A673 (cell line): ENCODE measurements at regions not wholly inside any gene's neighbourhood (a gene's known extent, or its start where the extent isn't known, plus 50 kb on each side); places are given as distances from the start of the nearest gene placed in this dataset.

Experiments used
- EZH2 ChIP-seq: fragments of 200-600 bp; sonication (generic); IDR thresholded peaks from 2 replicates; pipeline ENCODE4 v1.6.1; 2017; ENCODE audit warnings: borderline replicate concordance, low read depth, mild to moderate bottlenecking, mixed read lengths, antibody characterized with exemption, low read length; ENCODE audit not compliant: poor library complexity, severe bottlenecking
- TF ChIP-seq, protein P1 (sequence below): fragments of 300-800, 200-600 bp; sonication (generic); conservative IDR thresholded peaks from 2 replicates; pipeline ENCODE4 v1.5.1; 2017; ENCODE audit warnings: low read depth, mild to moderate bottlenecking, antibody characterized with exemption, low read length, moderate library complexity, mixed read lengths

DNA sequence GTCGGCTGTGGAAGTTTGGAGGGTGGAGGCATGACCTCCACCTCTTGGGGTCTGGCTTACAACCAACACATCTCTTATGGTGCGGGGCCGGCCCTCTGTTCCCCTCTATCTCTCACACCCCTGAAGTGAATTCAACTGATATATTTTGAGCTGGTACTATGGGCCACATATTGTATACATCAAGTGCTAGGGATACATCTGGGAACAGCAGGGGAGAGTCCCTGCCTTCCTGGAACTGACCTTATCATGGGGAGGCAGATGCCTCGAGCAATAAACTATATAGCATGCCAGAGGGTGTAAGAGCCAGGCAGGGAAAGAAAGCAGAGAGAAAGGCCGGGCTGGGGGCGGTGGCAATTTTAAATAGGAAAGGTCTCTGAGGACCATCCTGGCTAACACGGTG is 60.4 kb upstream of the TRPM1 start:
- TF ChIP-seq, protein P1, sequence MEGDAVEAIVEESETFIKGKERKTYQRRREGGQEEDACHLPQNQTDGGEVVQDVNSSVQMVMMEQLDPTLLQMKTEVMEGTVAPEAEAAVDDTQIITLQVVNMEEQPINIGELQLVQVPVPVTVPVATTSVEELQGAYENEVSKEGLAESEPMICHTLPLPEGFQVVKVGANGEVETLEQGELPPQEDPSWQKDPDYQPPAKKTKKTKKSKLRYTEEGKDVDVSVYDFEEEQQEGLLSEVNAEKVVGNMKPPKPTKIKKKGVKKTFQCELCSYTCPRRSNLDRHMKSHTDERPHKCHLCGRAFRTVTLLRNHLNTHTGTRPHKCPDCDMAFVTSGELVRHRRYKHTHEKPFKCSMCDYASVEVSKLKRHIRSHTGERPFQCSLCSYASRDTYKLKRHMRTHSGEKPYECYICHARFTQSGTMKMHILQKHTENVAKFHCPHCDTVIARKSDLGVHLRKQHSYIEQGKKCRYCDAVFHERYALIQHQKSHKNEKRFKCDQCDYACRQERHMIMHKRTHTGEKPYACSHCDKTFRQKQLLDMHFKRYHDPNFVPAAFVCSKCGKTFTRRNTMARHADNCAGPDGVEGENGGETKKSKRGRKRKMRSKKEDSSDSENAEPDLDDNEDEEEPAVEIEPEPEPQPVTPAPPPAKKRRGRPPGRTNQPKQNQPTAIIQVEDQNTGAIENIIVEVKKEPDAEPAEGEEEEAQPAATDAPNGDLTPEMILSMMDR: no peak
- TF ChIP-seq EZH2: no peak
